Psoas muscle (tissue), 7 donors: ENCODE measurements at regions not wholly inside any gene's neighbourhood (a gene's known extent, or its start where the extent isn't known, plus 50 kb on each side); places are given as distances from the start of the nearest gene placed in this dataset.

Experiments
- ATAC-seq, 4 donors: fragments of 200-7000 bp; cut with Tn5 transposase; one replicate each; pipeline ENCODE4 v1.9.1; 2020; ENCODE audit warnings: moderate library complexity in 3 of 4, mild to moderate bottlenecking in 2 of 4
- DNase-seq, 2 donors: peaks; one replicate each; pipeline ENCODE4 v3.0.0-alpha.2; 2020
- H3K27ac ChIP-seq: fragments of 200-600 bp; one replicate; pipeline ENCODE4 v1.8.0; 2022
- H3K27me3 ChIP-seq, 3 donors: fragments of 200-600 bp in 1 of 3; one replicate each; pipeline versions ENCODE4 v1.6.1 to v1.8.0; 2013 to 2022; ENCODE audit warnings: low read length in 2 of 3, mild to moderate bottlenecking in 2 of 3, moderate library complexity in 1 of 3; ENCODE audit not compliant: insufficient read depth in 3 of 3
- H3K36me3 ChIP-seq, 2 donors: fragments of 200-600 bp in 1 of 2; one replicate each; pipeline versions ENCODE4 v1.6.1 to v1.8.0; 2013 to 2022; ENCODE audit warnings: low read depth in 1 of 2, mild to moderate bottlenecking in 1 of 2, moderate library complexity in 1 of 2; ENCODE audit not compliant: insufficient read depth in 1 of 2
- H3K4me1 ChIP-seq: fragments of 200-600 bp; one replicate; pipeline ENCODE4 v1.8.0; 2022
- H3K4me3 ChIP-seq: fragments of 200-600 bp; one replicate; pipeline ENCODE4 v1.8.0; 2022; ENCODE audit warnings: mild to moderate bottlenecking
- H3K9me3 ChIP-seq: fragments of 200-600 bp; one replicate; pipeline ENCODE4 v1.8.0; 2022
- WGBS, 3 donors: extraction: QIAGEN DNeasy Blood & Tissue Kit; methylation state at CpG; one replicate each; pipeline versions ENCODE4 v1.1.6 to v1.1.7; 2013; 5-methylcytosine and 5-hydroxymethylcytosine counted together
- intact Hi-C, 2 donors: fragments of 100-400 bp; cut with DNase I; formaldehyde crosslinking; loops; one replicate each; pipeline versions ENCODE4 v1.11.0 to v1.14.2; 2022
- TF ChIP-seq, protein P1 (sequence below): fragments of 200-600 bp; IDR thresholded peaks from one replicate; pipeline ENCODE4 v1.8.0; 2022; ENCODE audit warnings: antibody characterized with exemption
- donor health status: healthy with polysubstance abuse.
- donor health status: DM: no; HTN: no; CAD: no; lungs with moderate emphysema.
- donor health status: Bipolar disorder and iron deficiency.
- donor health status: healthy.
- donor health status: DM: yes; HTN: yes; CAD: no.
- donor health status: DM: no; HTN: no; CAD: no.
- donor health status: DM: yes; HTN: yes; CAD: no.

DNA sequence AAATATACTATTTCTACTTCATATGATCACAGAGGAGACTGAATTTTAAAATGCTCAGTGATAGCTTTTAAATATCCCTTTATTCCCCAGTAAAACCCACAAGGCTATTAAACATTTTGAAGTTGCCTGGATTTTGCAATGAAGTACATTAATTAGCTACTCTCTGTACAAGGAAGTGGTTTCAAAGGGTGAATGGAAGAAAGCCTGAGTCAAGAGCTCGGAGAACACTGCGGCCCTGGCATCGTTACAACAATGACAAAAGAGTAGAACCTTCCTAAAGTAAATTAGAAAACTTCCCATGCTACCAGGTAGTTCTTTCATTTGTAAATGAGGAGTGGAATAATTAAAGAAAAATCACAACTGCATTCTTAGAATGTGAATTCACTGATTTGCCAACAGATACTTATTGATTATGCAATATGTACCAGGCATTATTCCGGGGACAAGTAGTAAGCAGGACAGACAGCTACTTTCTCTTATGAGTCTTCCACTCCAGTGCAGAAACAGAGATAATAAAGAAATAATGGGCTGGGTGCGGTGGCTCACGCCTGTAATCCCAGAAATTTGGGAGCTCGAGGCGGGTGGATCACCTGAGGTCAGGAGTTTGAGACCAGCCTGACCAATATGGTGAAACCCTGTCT is 63.0 kb downstream of the ZNF22 start:
- intact Hi-C loops: no loop called here
- DNase-seq (no peak), ATAC-seq (no peak)
- Histone ChIP-seq H3K36me3 (no peaks in the 10 kb centered on the region), H3K4me1 (no peaks in the 10 kb centered on the region), H3K27ac (no peak overlapping the region), H3K9me3 (no peaks in the 10 kb centered on the region), H3K27me3 (no peaks in the 10 kb centered on the region), H3K4me3 (no peak overlapping the region)
- WGBS, 3 donors: 73 to 81% (median 75%) methylated on average over 8 of the region's 8 CpGs
- TF ChIP-seq, protein P1, sequence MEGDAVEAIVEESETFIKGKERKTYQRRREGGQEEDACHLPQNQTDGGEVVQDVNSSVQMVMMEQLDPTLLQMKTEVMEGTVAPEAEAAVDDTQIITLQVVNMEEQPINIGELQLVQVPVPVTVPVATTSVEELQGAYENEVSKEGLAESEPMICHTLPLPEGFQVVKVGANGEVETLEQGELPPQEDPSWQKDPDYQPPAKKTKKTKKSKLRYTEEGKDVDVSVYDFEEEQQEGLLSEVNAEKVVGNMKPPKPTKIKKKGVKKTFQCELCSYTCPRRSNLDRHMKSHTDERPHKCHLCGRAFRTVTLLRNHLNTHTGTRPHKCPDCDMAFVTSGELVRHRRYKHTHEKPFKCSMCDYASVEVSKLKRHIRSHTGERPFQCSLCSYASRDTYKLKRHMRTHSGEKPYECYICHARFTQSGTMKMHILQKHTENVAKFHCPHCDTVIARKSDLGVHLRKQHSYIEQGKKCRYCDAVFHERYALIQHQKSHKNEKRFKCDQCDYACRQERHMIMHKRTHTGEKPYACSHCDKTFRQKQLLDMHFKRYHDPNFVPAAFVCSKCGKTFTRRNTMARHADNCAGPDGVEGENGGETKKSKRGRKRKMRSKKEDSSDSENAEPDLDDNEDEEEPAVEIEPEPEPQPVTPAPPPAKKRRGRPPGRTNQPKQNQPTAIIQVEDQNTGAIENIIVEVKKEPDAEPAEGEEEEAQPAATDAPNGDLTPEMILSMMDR: no peak

DNA sequence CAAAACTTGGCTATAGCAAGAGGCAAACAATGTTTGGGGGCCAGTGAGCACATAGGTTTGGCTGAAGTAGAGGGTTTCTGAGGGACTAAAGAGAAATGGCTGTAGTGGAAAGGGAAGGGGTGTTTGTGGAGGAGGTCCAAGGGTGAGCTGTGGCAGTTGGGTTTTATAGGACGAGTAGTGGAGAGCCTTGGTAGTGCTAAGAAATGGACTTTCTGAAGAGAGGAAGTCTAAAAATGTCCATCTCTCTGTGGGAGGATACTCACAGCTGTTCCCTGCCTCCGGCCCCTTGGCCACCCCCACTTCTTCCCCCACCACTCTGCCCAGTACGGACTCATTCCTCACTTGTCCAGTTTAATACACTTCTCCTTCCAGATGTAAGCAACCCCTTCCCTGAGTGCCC is 64.3 kb downstream of the ZNF22 start:
- Histone ChIP-seq H3K27me3 (no peaks in the 10 kb centered on the region), H3K27ac (no peak overlapping the region), H3K4me3 (no peak overlapping the region), H3K9me3 (no peaks in the 10 kb centered on the region), H3K36me3 (no peaks in the 10 kb centered on the region), H3K4me1 (no peaks in the 10 kb centered on the region)
- WGBS, 3 donors: 17 to 28% (median 26%) methylated on average over 3 of the region's 3 CpGs
- DNase-seq: no peak
- no peak for ATAC-seq
- TF ChIP-seq, protein P1: no peak
- intact Hi-C loops: no loop called here

DNA sequence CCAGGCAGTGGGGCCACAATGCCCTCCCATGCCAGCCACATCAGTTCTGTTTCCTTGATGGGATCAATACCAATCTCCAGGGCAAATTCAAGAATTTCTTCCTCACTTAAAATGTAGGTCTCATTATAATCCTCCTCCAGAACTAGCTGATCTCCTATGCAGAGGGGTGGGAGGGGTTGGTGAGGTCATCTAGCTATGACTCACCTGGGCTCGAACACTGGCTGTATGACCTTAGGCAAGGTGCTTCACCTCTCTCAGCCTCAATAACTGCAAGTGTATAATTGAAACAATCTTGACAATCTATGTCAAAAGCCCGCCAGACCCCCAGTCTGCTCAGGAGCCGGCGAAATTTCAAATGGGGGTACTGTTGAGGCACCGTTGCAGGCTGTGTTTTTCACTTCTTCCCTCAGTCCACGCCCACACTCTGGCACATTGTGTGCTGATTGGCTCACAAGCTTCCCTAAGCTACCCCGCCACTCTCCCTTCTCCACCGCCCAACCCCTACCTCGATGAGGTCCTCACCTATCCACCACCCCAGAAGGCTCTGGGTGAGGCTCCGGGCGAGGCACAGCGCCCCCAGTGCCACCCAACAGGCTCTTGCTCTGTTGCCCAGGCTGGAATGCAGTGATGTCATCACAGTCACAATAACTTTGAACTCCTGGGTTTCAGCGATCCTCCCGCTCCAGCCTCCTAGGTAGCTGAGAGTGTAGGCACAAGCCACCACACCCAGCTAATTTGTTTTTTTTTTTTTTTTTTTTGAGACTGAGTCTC is 70.5 kb downstream of the ZNF22 start:
- TF ChIP-seq, protein P1: no peak
- Histone ChIP-seq H3K27ac (no peak overlapping the region), H3K9me3 (no peaks in the 10 kb centered on the region), H3K4me3 (no peak overlapping the region), H3K4me1 (no peaks in the 10 kb centered on the region), H3K27me3 (peaks cover 0 to 3% (median 2%) of the 10 kb centered on the region in 3 donors), H3K36me3 (no peaks in the 10 kb centered on the region)
- DNase-seq (no peak), ATAC-seq (no peak)
- WGBS, 3 donors: 91 to 93% (median 92%) methylated on average over 14 of the region's 14 CpGs
- intact Hi-C loops: no loop called here

DNA sequence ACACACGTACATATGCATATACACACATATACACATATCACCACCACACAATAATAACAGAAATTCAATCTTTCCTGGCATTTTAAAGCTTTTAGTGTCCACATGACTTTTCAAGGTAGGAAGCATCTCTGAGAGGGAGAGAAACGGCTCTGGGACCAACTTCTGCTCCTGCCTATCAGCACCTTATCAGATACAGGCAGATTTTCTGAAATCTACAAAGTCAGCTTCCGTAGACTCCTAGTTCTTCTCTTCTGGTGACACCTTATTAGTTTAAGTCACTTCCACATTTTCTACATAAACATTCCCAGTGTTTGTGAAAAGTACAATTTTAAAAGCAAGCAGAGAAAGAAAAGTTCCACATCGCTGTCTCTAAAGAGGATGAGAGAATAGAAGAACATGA is 74.5 kb downstream of the ZNF22 start:
- no peaks in the 10 kb centered on the region for H3K4me1 ChIP-seq
- H3K9me3 ChIP-seq: no peaks in the 10 kb centered on the region
- WGBS, 3 donors: 70 to 74% (median 73%) methylated on average over 4 of the region's 4 CpGs
- intact Hi-C loops: no loop called here
- no peaks in the 10 kb centered on the region for H3K36me3 ChIP-seq
- H3K27me3 ChIP-seq: peaks cover 0 to 3% (median 2%) of the 10 kb centered on the region in 3 donors
- TF ChIP-seq, protein P1: no peak
- DNase-seq (no peak), ATAC-seq (no peak)
- H3K27ac ChIP-seq: no peak overlapping the region
- no peak overlapping the region for H3K4me3 ChIP-seq
